ENCODE measurements at regions not wholly inside any gene's neighbourhood (a gene's known extent, or its start where the extent isn't known, plus 50 kb on each side); places are given as distances from the start of the nearest gene placed in this dataset.

GRCh38 chr9:108001237-108001636 lies 511.7 kb upstream of the KLF4 start:
- TF ChIP-seq EP300 (IDR thresholded peaks at IDR 0.05) (no peak), POLR2A (IDR thresholded peaks at IDR 0.05; ENCODE audit: low read depth) (no peak)
